GM23338 (cell line): ENCODE measurements at regions not wholly inside any gene's neighbourhood (a gene's known extent, or its start where the extent isn't known, plus 50 kb on each side); places are given as distances from the start of the nearest gene placed in this dataset.

Experiments used
- ATAC-seq: fragments of 200-7000 bp; cut with Tn5 transposase; 3 replicates; pipeline ENCODE4 v1.9.1; 2020
- DNase-seq: peaks from one replicate; pipeline ENCODE4 v3.0.0-alpha.2; 2015; ENCODE audit warnings: low spot score
- H2AFZ ChIP-seq: fragments of 200-600 bp; sonication (generic); 2 replicates; pipeline ENCODE4 v1.8.0; 2016; ENCODE audit warnings: antibody characterized with exemption, mild to moderate bottlenecking, moderate library complexity
- H3F3A ChIP-seq: fragments of 200-600 bp; sonication (generic); replicated peaks from 2 replicates; pipeline ENCODE4 v1.8.0; 2017; ENCODE audit warnings: antibody characterized with exemption, mixed run types, low read depth
- H3K27ac ChIP-seq: fragments of 200-600 bp; sonication (generic); 2 replicates; pipeline ENCODE4 v1.6.1; 2016; ENCODE audit warnings: low read depth
- H3K27me3 ChIP-seq: fragments of 200-600 bp; sonication (generic); 2 replicates; pipeline ENCODE4 v1.8.0; 2016; ENCODE audit warnings: mild to moderate bottlenecking, mixed run types, moderate library complexity; ENCODE audit not compliant: insufficient read depth
- H3K36me3 ChIP-seq: fragments of 200-600 bp; sonication (generic); 2 replicates; pipeline ENCODE4 v1.8.0; 2016; ENCODE audit warnings: mild to moderate bottlenecking; ENCODE audit not compliant: insufficient read depth
- H3K4me1 ChIP-seq: fragments of 200-600 bp; sonication (generic); 2 replicates; pipeline ENCODE4 v1.8.0; 2016; ENCODE audit warnings: mild to moderate bottlenecking, moderate library complexity; ENCODE audit not compliant: insufficient read depth
- H3K4me2 ChIP-seq: fragments of 200-600 bp; sonication (generic); 2 replicates; pipeline ENCODE4 v1.7.1; 2017; ENCODE audit warnings: mixed run types
- H3K4me3 ChIP-seq: fragments of 200-600 bp; sonication (generic); 2 replicates; pipeline ENCODE4 v1.6.1; 2016; ENCODE audit warnings: mixed run types
- H3K79me2 ChIP-seq: fragments of 200-600 bp; sonication (generic); replicated peaks from 2 replicates; pipeline ENCODE4 v1.8.0; 2017; ENCODE audit warnings: mild to moderate bottlenecking; ENCODE audit not compliant: insufficient read depth
- H3K9me2 ChIP-seq: fragments of 200-600 bp; sonication (generic); 2 replicates; pipeline ENCODE4 v1.8.0; 2017; ENCODE audit not compliant: insufficient read depth
- H4K20me1 ChIP-seq: fragments of 200-600 bp; sonication (generic); replicated peaks from 2 replicates; pipeline ENCODE4 v1.8.0; 2017; ENCODE audit warnings: mild to moderate bottlenecking; ENCODE audit not compliant: insufficient read depth
- H3K27ac Mint-ChIP-seq: 2 replicates; pipeline ENCODE4 v1.8.0; 2020; ENCODE audit warnings: inconsistent platforms, mild to moderate bottlenecking, moderate library complexity, mixed read lengths
- H3K27me3 Mint-ChIP-seq: 3 replicates; pipeline ENCODE4 v1.8.0; 2022; ENCODE audit warnings: low read depth, mild to moderate bottlenecking, moderate library complexity, mixed read lengths, inconsistent platforms; ENCODE audit not compliant: insufficient read depth, poor library complexity
- H3K36me3 Mint-ChIP-seq: 3 replicates; pipeline ENCODE4 v1.8.0; 2021; ENCODE audit warnings: low read depth, mild to moderate bottlenecking, inconsistent platforms, moderate library complexity, mixed read lengths
- H3K4me1 Mint-ChIP-seq: 3 replicates; pipeline ENCODE4 v1.8.0; 2020; ENCODE audit warnings: mild to moderate bottlenecking, inconsistent platforms, mixed read lengths
- H3K4me3 Mint-ChIP-seq: 3 replicates; pipeline ENCODE4 v1.8.0; 2021; ENCODE audit warnings: moderate library complexity, mild to moderate bottlenecking, inconsistent platforms, mixed read lengths
- H3K9me3 Mint-ChIP-seq: 3 replicates; pipeline ENCODE4 v1.8.0; 2020; ENCODE audit warnings: moderate library complexity, mild to moderate bottlenecking, inconsistent platforms, mixed read lengths
- EZH2 ChIP-seq: fragments of 200-600 bp; sonication (generic); IDR thresholded peaks from one replicate; pipeline ENCODE4 v1.8.0; 2017; ENCODE audit warnings: antibody characterized with exemption, mild to moderate bottlenecking, low read depth; ENCODE audit not compliant: unreplicated experiment
- EZH2phosphoT487 ChIP-seq: fragments of 200-600 bp; sonication (generic); IDR thresholded peaks from one replicate; pipeline ENCODE4 v1.8.1; 2018; ENCODE audit warnings: antibody characterized with exemption; ENCODE audit not compliant: unreplicated experiment
- JUNB ChIP-seq: IDR thresholded peaks from one replicate; pipeline ENCODE4 v1.6.1; 2016; ENCODE audit warnings: antibody characterized with exemption; ENCODE audit not compliant: unreplicated experiment
- NANOG ChIP-seq: IDR thresholded peaks from 2 replicates; pipeline ENCODE4 v1.6.1; 2016; ENCODE audit warnings: antibody characterized with exemption, borderline replicate concordance
- POLR2AphosphoS5 ChIP-seq: IDR thresholded peaks from 2 replicates; pipeline ENCODE4 v1.6.1; 2016; ENCODE audit warnings: antibody characterized with exemption, low read depth
- STAT1 ChIP-seq: IDR thresholded peaks from one replicate; pipeline ENCODE4 v1.6.1; 2016; ENCODE audit warnings: antibody characterized with exemption; ENCODE audit not compliant: unreplicated experiment
- ZNF114 ChIP-seq: fragments of 250-450 bp; sonication (Bioruptor Pico); IDR thresholded peaks from 2 replicates; pipeline ENCODE4 v1.5.0; 2020; ENCODE audit warnings: mild to moderate bottlenecking, moderate library complexity
- ZNF331 ChIP-seq: fragments of 250-450 bp; sonication (Bioruptor Pico); IDR thresholded peaks from 2 replicates; pipeline ENCODE4 v1.5.0; 2020; ENCODE audit warnings: low read depth, mild to moderate bottlenecking, moderate library complexity
- TF ChIP-seq, protein P1 (sequence below): IDR thresholded peaks from one replicate; pipeline ENCODE4 v1.6.1; 2018; ENCODE audit warnings: antibody characterized with exemption; ENCODE audit not compliant: unreplicated experiment
- TF ChIP-seq, protein P2 (sequence below), 2 experiments: fragments of 200-600 bp in 1 of 2; sonication (generic) in 1 of 2; conservative IDR thresholded peaks; 2 replicates each; pipeline versions ENCODE4 v1.5.1 to v1.6.1; 2016 to 2017; ENCODE audit warnings: antibody characterized with exemption in 2 of 2, low read depth in 2 of 2, mild to moderate bottlenecking in 2 of 2, moderate library complexity in 1 of 2
- TF ChIP-seq, protein P3 (sequence below): IDR thresholded peaks from 2 replicates; pipeline ENCODE4 v1.6.1; 2016; ENCODE audit warnings: antibody characterized with exemption

DNA sequence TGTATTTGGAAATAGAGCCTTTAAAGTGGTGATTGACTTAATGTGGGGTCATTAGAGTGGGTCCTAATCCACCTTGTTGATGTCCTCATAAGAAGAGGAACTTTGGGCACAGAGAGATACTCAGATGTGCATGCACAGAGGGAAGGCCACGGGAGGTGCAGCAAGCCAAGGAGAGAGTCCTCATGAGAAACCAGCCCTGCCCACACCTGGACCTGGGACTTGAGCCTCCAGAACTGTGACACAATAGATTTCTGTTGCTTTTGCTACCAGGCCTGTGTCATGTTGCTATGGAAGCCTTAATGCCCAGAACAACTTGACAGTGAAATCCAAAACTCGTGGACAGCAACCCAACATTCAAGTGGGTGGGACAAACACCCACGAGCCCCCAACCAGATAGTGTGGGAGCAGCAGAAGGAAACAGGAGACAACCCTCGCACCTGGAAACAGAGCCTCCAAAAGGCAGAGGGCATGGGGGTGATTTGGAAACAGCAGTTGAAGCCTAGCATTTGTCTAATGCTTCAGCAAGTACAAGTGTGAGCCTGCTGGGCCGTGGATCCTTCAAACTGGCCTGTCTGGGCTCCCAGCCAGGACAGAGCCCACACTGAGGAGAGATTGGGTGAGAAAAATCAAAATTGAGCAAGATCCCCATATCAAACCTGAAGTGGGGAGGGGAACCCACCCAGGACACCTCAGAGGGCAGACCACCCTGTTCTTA lies 201.0 kb upstream of the CST7 start:
- Mint-ChIP-seq H3K27ac (peak overlapping the region; percentile 66), H3K9me3 (no peaks in the 10 kb centered on the region), H3K36me3 (no peaks in the 10 kb centered on the region), H3K27me3 (peaks cover 2% of the 10 kb centered on the region), H3K4me1 (peaks cover 26% of the 10 kb centered on the region), H3K4me3 (no peak overlapping the region)
- no peaks in the 10 kb centered on the region for H3K27me3 ChIP-seq
- H3K36me3 ChIP-seq: no peaks in the 10 kb centered on the region
- H3K9me2 ChIP-seq: no peaks in the 10 kb centered on the region
- ATAC-seq (no peak), DNase-seq (no peak)
- no peak overlapping the region for H3K27ac ChIP-seq
- no peak overlapping the region for H2AFZ ChIP-seq
- H3K79me2 ChIP-seq: no peaks in the 10 kb centered on the region
- H3K4me2 ChIP-seq: no peak overlapping the region
- H3F3A ChIP-seq: no peaks in the 10 kb centered on the region
- no peak overlapping the region for H3K4me3 ChIP-seq
- TF ChIP-seq, protein P1, sequence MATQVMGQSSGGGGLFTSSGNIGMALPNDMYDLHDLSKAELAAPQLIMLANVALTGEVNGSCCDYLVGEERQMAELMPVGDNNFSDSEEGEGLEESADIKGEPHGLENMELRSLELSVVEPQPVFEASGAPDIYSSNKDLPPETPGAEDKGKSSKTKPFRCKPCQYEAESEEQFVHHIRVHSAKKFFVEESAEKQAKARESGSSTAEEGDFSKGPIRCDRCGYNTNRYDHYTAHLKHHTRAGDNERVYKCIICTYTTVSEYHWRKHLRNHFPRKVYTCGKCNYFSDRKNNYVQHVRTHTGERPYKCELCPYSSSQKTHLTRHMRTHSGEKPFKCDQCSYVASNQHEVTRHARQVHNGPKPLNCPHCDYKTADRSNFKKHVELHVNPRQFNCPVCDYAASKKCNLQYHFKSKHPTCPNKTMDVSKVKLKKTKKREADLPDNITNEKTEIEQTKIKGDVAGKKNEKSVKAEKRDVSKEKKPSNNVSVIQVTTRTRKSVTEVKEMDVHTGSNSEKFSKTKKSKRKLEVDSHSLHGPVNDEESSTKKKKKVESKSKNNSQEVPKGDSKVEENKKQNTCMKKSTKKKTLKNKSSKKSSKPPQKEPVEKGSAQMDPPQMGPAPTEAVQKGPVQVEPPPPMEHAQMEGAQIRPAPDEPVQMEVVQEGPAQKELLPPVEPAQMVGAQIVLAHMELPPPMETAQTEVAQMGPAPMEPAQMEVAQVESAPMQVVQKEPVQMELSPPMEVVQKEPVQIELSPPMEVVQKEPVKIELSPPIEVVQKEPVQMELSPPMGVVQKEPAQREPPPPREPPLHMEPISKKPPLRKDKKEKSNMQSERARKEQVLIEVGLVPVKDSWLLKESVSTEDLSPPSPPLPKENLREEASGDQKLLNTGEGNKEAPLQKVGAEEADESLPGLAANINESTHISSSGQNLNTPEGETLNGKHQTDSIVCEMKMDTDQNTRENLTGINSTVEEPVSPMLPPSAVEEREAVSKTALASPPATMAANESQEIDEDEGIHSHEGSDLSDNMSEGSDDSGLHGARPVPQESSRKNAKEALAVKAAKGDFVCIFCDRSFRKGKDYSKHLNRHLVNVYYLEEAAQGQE: no peak
- TF ChIP-seq, protein P2, sequence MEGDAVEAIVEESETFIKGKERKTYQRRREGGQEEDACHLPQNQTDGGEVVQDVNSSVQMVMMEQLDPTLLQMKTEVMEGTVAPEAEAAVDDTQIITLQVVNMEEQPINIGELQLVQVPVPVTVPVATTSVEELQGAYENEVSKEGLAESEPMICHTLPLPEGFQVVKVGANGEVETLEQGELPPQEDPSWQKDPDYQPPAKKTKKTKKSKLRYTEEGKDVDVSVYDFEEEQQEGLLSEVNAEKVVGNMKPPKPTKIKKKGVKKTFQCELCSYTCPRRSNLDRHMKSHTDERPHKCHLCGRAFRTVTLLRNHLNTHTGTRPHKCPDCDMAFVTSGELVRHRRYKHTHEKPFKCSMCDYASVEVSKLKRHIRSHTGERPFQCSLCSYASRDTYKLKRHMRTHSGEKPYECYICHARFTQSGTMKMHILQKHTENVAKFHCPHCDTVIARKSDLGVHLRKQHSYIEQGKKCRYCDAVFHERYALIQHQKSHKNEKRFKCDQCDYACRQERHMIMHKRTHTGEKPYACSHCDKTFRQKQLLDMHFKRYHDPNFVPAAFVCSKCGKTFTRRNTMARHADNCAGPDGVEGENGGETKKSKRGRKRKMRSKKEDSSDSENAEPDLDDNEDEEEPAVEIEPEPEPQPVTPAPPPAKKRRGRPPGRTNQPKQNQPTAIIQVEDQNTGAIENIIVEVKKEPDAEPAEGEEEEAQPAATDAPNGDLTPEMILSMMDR (conservative IDR thresholded peaks at IDR 0.05; ENCODE audit: low read depth in 2 of 2): no peak
- TF ChIP-seq NANOG (no peak), ZNF114 (no peak), ZNF331 (CRISPR knock-in tag) (no peak)
- TF ChIP-seq, protein P3, sequence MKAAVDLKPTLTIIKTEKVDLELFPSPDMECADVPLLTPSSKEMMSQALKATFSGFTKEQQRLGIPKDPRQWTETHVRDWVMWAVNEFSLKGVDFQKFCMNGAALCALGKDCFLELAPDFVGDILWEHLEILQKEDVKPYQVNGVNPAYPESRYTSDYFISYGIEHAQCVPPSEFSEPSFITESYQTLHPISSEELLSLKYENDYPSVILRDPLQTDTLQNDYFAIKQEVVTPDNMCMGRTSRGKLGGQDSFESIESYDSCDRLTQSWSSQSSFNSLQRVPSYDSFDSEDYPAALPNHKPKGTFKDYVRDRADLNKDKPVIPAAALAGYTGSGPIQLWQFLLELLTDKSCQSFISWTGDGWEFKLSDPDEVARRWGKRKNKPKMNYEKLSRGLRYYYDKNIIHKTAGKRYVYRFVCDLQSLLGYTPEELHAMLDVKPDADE: no peak
- peaks cover 13% of the 10 kb centered on the region; the same call in 1 of the 2 replicates for H3K4me1 ChIP-seq
- H4K20me1 ChIP-seq: no peaks in the 10 kb centered on the region

DNA sequence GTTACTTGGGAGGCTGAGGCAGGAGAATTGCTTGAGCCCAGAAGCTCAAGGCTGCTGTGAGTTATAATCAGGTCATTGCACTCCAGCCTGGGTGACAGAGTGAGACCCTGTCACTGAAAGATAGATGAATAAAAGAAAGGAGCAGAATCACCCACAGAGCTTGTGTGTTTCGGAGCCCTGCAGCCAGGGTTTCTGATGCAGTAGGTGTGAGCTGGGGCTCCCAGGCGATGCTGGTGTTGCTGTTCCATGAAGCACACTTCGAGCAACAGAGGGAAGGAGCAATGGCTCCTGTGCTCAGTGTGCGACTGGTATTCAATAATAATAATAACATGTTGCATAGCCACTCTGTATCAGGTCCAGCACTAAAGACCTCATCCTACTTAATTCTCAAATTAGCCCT lies 197.5 kb upstream of the CST7 start:
- 0 out of 2 replicates have a peak, but pooled peaks cover 1% of the 10 kb centered on the region for H3K4me1 ChIP-seq
- Mint-ChIP-seq H3K9me3 (no peaks in the 10 kb centered on the region), H3K4me1 (peaks cover 33% of the 10 kb centered on the region), H3K4me3 (no peak overlapping the region), H3K27me3 (peaks cover 3% of the 10 kb centered on the region), H3K36me3 (no peaks in the 10 kb centered on the region), H3K27ac (no peak overlapping the region)
- DNase-seq (no peak), ATAC-seq (no peak)
- H3K9me2 ChIP-seq: no peaks in the 10 kb centered on the region
- H3F3A ChIP-seq: no peaks in the 10 kb centered on the region
- no peaks in the 10 kb centered on the region for H4K20me1 ChIP-seq
- no peak overlapping the region for H3K27ac ChIP-seq
- no peaks in the 10 kb centered on the region for H3K79me2 ChIP-seq
- no peaks in the 10 kb centered on the region for H3K36me3 ChIP-seq
- no peak overlapping the region for H2AFZ ChIP-seq
- no peak overlapping the region for H3K4me3 ChIP-seq
- H3K27me3 ChIP-seq: no peaks in the 10 kb centered on the region
- H3K4me2 ChIP-seq: no peak overlapping the region
- TF ChIP-seq ZNF331 (CRISPR knock-in tag) (no peak), ZNF114 (no peak), POLR2AphosphoS5 (no peak), EZH2 (no peak), STAT1 (no peak), EZH2phosphoT487 (no peak), JUNB (no peak)
- TF ChIP-seq, protein P2 (conservative IDR thresholded peaks at IDR 0.05; ENCODE audit: low read depth in 2 of 2): no peak
- TF ChIP-seq, protein P1: no peak
